Transverse colon (tissue), 4 donors: ENCODE measurements at regions not wholly inside any gene's neighbourhood (a gene's known extent, or its start where the extent isn't known, plus 50 kb on each side); places are given as distances from the start of the nearest gene placed in this dataset.

Experiments
- EP300 ChIP-seq: sonication (generic); formaldehyde crosslinking; IDR thresholded peaks from one replicate; pipeline ENCODE4 v1.6.1; 2017; ENCODE audit warnings: antibody characterized with exemption, low read depth
- POLR2A ChIP-seq: fragments of 450-650 bp; IDR thresholded peaks from one replicate; pipeline ENCODE4 v1.6.1; 2016; ENCODE audit warnings: antibody characterized with exemption, mild to moderate bottlenecking, moderate library complexity
- POLR2AphosphoS5 ChIP-seq, 3 donors: sonication (generic); formaldehyde crosslinking; IDR thresholded peaks; one replicate each; pipeline ENCODE4 v1.6.1; 2016; ENCODE audit warnings: antibody characterized with exemption in 3 of 3
- TF ChIP-seq, protein P1 (sequence below), 5 experiments: fragments of 200-600 bp in 3 of 5; fragments of 450-650 bp in 2 of 5; sonication (generic) in 3 of 5; IDR thresholded peaks; 1 replicate in 2 of 5; 2 replicates in 3 of 5; pipeline ENCODE4 v1.5.1; 2016 to 2017; ENCODE audit warnings: antibody characterized with exemption in 5 of 5, inconsistent platforms in 3 of 5, mild to moderate bottlenecking in 2 of 5, moderate library complexity in 1 of 5

DNA sequence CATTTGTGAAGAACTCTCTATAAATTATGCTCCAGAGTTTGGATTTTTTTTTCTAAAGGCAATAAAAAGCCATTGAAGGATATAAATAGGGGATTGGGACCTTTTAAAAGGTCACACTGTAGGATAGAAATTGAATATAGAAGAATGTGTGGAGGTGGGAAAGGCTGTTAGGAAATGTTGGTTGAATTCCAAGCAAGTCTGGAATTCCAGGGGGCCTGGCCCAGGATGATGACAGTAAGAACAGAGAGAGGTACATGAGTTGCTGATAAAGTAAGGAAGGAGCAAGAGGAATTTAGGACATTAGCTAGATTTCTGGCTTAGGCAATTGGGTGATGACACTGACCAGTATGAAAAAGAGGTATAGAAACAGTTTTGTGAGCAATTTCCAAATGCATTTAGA is 95.4 kb upstream of the USP38 start:
- no peak for TF ChIP-seq POLR2A
- TF ChIP-seq, protein P1, sequence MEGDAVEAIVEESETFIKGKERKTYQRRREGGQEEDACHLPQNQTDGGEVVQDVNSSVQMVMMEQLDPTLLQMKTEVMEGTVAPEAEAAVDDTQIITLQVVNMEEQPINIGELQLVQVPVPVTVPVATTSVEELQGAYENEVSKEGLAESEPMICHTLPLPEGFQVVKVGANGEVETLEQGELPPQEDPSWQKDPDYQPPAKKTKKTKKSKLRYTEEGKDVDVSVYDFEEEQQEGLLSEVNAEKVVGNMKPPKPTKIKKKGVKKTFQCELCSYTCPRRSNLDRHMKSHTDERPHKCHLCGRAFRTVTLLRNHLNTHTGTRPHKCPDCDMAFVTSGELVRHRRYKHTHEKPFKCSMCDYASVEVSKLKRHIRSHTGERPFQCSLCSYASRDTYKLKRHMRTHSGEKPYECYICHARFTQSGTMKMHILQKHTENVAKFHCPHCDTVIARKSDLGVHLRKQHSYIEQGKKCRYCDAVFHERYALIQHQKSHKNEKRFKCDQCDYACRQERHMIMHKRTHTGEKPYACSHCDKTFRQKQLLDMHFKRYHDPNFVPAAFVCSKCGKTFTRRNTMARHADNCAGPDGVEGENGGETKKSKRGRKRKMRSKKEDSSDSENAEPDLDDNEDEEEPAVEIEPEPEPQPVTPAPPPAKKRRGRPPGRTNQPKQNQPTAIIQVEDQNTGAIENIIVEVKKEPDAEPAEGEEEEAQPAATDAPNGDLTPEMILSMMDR (IDR thresholded peaks at IDR 0.05), result no peak
- no peak for TF ChIP-seq POLR2AphosphoS5 (IDR thresholded peaks at IDR 0.05)
- TF ChIP-seq EP300, result no peak
